ENCODE measurements at regions not wholly inside any gene's neighbourhood (a gene's known extent, or its start where the extent isn't known, plus 50 kb on each side); places are given as distances from the start of the nearest gene placed in this dataset.

GRCh38 chr2:15782009-15782751, 158.2 kb upstream of the MYCN start:
- no peak for DNase-seq

GRCh38 chr2:15782769-15783294, 157.5 kb upstream of the MYCN start:
- DNase-seq, result no peak

GRCh38 chr2:15783489-15783888, 156.9 kb upstream of the MYCN start:
- DNase-seq, result no peak

GRCh38 chr2:15784106-15784885, 156.1 kb upstream of the MYCN start:
- DNase-seq, result no peak

GRCh38 chr2:15784886-15785801, 155.2 kb upstream of the MYCN start:
- no peak for DNase-seq

GRCh38 chr2:15786003-15786654, 154.2 kb upstream of the MYCN start:
- no peak for DNase-seq

- no peak for DNase-seq
These were observed 153.4 kb upstream of the MYCN start for GRCh38 chr2:15786901-15787300.

- DNase-seq, result no peak
These were observed 152.6 kb upstream of the MYCN start for GRCh38 chr2:15787535-15788454.

- DNase-seq, result no peak
These were observed 151.9 kb upstream of the MYCN start for GRCh38 chr2:15788455-15788829.

GRCh38 chr2:15788830-15789229, 151.5 kb upstream of the MYCN start:
- no peak for DNase-seq

GRCh38 chr2:15789381-15790062, 150.8 kb upstream of the MYCN start:
- no peak for DNase-seq

GRCh38 chr2:15790326-15790725, 150.0 kb upstream of the MYCN start:
- no peak for DNase-seq

GRCh38 chr2:15790838-15791237, 149.5 kb upstream of the MYCN start:
- no peak for DNase-seq

GRCh38 chr2:15791294-15791693, 149.1 kb upstream of the MYCN start:
- DNase-seq, result no peak

GRCh38 chr2:15792331-15792730, 148.0 kb upstream of the MYCN start:
- no peak for DNase-seq

- DNase-seq, result no peak
These were observed 147.1 kb upstream of the MYCN start for GRCh38 chr2:15793078-15793913.

- no peak for DNase-seq
These were observed 146.4 kb upstream of the MYCN start for GRCh38 chr2:15793978-15794377.

GRCh38 chr2:15794608-15795134, 145.7 kb upstream of the MYCN start:
- no peak for DNase-seq

- DNase-seq, result no peak
These were observed 144.9 kb upstream of the MYCN start for GRCh38 chr2:15795426-15795825.
